HG02678 (cell line): ENCODE measurements at regions not wholly inside any gene's neighbourhood (a gene's known extent, or its start where the extent isn't known, plus 50 kb on each side); places are given as distances from the start of the nearest gene placed in this dataset.
"Not testable (repeated sequence)": the region's sequence is repeated elsewhere in the genome, so short reads cannot be mapped to it uniquely, and the experiment has no call there.

ENCODE experiments used
- ATAC-seq: cut with Tn5 transposase; IDR thresholded peaks from one replicate; pipeline ENCODE4 v1.9.1; 2021; ENCODE audit warnings: mild to moderate bottlenecking, moderate library complexity; ENCODE audit not compliant: unreplicated experiment

- ATAC-seq, result no peak
These were observed 478.2 kb upstream of the PFKP start for GRCh38 chr10:2589196-2589595.

- ATAC-seq, result no peak
These were observed 483.0 kb upstream of the PFKP start for GRCh38 chr10:2584385-2584784.

GRCh38 chr10:2576892-2577291 is 490.5 kb upstream of the PFKP start:
- ATAC-seq, result no peak

- no peak for ATAC-seq
These were observed 491.9 kb upstream of the PFKP start for GRCh38 chr10:2575460-2575859.

- ATAC-seq, result no peak
These were observed 494.7 kb upstream of the PFKP start for GRCh38 chr10:2572611-2573010.

- peak; percentile 79 for ATAC-seq
These were observed 510.5 kb upstream of the PFKP start for GRCh38 chr10:2556883-2557282.

GRCh38 chr10:2548071-2548470 is 519.3 kb upstream of the PFKP start:
- ATAC-seq, result no peak

GRCh38 chr10:2547606-2548005 is 519.7 kb upstream of the PFKP start:
- ATAC-seq, result no peak

- ATAC-seq, result not testable (repeated sequence)
These were observed 520.5 kb upstream of the PFKP start for GRCh38 chr10:2546894-2547293.

GRCh38 chr10:2543974-2544373 is 523.4 kb upstream of the PFKP start:
- no peak for ATAC-seq

GRCh38 chr10:2543142-2543886 is 524.0 kb upstream of the PFKP start:
- ATAC-seq, result no peak

- ATAC-seq, result no peak
These were observed 526.2 kb upstream of the PFKP start for GRCh38 chr10:2541176-2541575.

- no peak for ATAC-seq
These were observed 537.4 kb upstream of the PFKP start for GRCh38 chr10:2529945-2530344.

GRCh38 chr10:2525781-2526180 is 541.6 kb upstream of the PFKP start:
- ATAC-seq, result no peak

- no peak for ATAC-seq
These were observed 548.2 kb upstream of the PFKP start for GRCh38 chr10:2519139-2519538.

GRCh38 chr10:2509081-2509531 is 558.2 kb upstream of the PFKP start:
- no peak for ATAC-seq

- not testable (repeated sequence) for ATAC-seq
These were observed 565.9 kb upstream of the PFKP start for GRCh38 chr10:2501366-2501940.

GRCh38 chr10:2494399-2494798 is 572.9 kb upstream of the PFKP start:
- ATAC-seq, result no peak

GRCh38 chr10:2488446-2489005 is 578.8 kb upstream of the PFKP start:
- no peak for ATAC-seq

- no peak for ATAC-seq
These were observed 579.4 kb upstream of the PFKP start for GRCh38 chr10:2487921-2488320.

- no peak for ATAC-seq
These were observed 588.7 kb upstream of the PFKP start for GRCh38 chr10:2478656-2479055.

- no peak for ATAC-seq
These were observed 590.4 kb upstream of the PFKP start for GRCh38 chr10:2476812-2477553.
